GM19240 (cell line): ENCODE measurements at regions not wholly inside any gene's neighbourhood (a gene's known extent, or its start where the extent isn't known, plus 50 kb on each side); places are given as distances from the start of the nearest gene placed in this dataset.

ENCODE experiments used
- DNase-seq: peaks from one replicate; pipeline ENCODE4 v3.0.0; 2011; ENCODE audit warnings: low spot score; ENCODE audit not compliant: insufficient read length

- DNase-seq: no peak
These were observed 350.2 kb downstream of the FOXL1 start for GRCh38 chr16:86928523-86929011.

DNA sequence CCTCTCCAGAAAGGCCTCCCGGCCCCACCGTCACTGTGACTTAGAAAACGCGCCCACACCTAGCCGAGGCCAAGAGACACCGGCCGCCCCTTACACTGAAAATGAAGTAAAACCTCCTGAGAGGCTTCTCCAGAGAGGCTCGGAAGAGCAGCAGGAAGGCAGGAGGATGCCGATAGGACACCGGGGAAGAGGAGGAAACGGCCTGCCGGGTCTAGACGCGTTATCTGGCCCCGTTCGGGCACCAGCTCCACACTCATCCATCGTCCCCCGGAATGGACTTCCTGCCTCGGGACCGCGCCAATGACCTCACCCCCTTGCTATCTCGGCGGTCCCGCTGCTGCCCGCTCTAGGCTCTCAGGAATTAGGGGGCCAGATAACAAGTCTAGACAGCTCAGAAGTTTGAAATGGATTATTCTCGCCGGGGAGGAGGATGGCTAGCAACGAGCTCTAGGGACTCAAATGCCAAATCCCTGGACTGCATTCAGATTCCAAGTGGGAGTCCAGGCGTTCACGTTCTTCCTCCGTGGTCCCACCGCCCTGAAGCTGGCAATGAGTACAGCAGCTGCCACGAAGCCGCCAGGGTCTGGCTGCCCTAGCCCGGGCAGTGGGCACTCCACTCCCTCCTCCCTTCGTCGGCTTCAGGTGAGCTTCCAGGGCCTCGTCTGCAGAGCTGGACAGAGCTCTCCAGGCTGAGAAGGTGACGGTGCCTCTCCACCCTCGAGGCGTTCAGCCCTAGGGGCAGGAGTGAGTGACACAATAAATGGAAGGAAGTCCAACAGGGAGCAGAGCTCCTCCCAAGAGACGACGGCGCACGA, 350.9 kb downstream of the FOXL1 start:
- no peak for DNase-seq

DNA sequence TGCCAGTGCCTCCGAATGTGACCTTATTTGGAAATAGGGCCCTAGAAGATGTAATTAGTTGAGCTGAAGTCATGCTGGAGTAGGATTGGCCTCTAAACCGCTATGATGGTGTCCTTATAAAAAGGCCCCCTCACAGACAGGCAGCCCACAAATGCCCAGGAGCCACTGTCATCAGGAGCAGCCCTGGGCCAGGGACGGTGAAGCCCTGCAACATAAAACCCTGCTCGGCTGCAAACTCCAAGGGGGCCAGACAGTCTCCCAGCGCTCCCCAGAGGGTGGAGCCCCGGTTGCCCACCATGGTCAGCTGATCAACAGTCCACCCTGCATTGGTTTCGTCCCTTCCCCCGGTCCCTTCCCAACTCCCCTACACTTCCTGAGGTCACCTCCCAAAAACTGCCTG, 351.7 kb downstream of the FOXL1 start:
- no peak for DNase-seq

DNA sequence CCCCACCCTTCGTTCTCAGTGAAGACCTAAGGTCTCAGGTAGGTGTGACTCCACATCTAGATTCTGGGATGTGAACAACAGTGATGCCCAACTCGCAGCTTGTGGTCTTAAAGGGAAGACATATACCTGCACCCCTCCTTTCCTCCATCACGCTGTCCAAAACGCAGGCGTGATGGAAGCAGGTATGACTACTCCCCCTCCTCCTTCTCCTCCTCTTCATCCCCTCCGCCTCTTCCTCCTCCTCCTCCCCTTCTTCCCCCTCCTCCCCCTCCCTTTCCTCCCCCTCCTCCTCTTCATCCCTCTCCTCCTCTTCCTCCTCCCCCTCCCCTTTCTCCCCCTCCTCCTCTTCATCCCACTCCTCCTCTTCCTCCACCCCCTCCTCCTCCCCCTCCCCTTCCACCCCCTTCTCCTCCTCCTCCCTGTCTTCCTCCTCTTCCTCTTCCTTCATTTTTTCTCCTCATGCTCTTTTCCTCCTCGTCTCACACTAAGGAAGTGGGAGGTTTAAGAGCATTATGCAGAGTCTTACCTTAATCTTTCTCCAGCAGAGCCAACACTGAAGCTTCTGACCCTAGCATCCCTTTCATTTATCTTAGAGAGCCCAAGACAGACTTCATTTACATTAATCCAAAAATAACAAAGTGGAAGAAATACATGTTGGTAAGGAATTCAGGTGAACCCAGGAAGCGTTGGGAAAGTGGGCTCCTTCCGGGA, 352.5 kb downstream of the FOXL1 start:
- no peak for DNase-seq

- no peak for DNase-seq
These were observed 353.1 kb downstream of the FOXL1 start for GRCh38 chr16:86931410-86931941.

GRCh38 chr16:86932130-86932982, 354.0 kb downstream of the FOXL1 start:
- DNase-seq: no peak

- no peak for DNase-seq
These were observed 356.4 kb downstream of the FOXL1 start for GRCh38 chr16:86934581-86935375.

DNA sequence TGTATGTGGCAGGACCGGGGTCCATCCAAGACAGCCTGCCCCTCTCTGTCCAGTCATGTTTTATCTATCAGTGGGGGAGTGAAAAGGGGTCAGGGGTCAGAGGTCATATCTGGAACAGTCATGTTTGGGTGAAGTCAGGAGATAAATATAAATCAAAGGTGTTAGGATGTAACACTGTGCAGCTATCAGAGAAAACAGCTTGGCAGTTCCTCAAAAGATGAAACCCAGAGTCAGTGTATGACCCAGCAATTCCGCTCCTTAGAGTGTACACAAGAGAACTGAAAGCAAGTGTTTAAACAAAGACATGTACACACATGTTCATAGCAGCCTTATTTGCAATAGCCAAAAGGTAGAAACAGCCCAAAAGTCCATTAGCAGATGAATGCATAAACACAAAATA, 361.3 kb downstream of the FOXL1 start:
- DNase-seq: no peak

- no peak for DNase-seq
These were observed 363.4 kb downstream of the FOXL1 start for GRCh38 chr16:86941731-86942130.

DNA sequence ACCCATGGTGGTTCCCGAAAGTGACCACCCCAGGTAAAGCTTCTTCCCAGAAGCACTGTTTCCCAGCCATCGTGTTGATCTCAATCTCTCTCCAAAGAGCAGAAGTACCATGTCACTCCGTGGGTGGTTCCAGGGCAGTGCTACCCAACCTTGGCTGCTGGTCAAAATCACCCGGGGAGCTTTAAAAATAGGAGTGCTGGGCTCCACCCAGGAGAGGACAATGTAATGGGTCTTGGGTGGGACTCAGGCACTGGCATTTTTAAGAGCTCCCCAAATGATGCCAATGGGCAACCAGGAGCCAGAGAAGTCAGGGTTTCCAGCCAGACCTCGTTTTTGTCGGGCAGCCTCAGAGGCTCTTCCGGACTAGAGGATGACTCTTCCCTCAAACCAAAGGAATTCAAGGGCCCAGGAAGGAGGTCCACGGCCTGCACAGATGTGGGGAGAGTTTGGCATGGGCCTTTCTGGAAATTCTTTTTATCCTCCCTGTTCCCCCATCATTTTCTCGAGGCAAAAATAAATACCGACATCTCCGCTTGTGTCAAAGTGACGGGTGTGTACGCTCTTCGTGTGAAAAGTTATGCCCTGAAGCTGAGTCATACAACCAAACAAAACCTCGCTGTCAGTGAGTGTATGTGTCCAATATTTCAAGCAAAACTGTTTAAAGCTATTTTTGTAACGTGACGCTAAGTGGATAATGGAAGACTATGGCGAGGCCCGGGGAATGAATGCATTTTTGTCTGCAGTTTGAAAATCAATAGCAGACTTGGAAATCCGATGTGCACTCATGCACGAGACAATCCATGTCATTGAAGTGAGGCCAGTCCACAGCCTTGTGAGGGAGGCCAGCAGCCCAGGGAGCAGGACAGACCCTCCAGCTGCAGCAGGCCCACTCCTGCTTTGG, 364.1 kb downstream of the FOXL1 start:
- DNase-seq: no peak

GRCh38 chr16:86945166-86945900, 367.0 kb downstream of the FOXL1 start:
- no peak for DNase-seq

DNA sequence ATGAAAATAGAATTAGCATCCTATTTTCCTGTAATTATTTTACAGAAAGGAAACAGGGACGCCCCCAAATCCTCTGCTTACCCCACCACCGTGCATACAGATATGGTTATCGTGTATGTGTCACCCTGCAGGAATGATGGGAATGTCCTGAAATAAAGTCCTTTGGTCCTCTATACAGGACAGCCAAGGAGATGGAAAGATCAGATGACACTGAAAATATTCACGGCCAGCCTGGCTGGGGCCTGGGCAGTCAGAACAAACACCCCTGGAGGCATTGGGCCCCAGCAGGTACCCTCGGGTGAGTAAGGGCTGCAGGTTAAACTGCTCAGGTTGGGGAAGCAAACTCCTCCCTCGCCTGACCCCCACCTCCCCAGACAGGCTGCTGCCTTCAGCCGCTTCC, 368.0 kb downstream of the FOXL1 start:
- DNase-seq: no peak

DNA sequence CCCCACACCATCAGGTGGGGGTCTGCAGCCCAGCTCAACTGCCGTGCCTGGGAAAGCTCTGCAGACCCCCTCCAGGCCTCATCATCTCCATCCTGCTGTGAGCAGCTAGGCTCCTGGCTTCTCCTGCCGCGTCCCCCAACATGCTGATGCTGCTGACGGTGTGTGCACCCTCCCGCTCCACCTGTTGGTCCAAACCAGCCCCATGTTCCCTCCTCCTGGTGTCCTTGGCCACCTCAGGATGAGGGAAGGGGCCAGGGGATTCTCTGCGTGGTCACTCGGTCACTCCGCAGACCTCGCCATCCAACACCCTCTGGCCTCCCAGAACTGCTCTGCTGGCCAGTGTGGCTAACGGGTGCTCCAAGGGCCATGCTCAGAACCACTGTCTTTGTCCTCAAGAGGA, 368.6 kb downstream of the FOXL1 start:
- DNase-seq: no peak

- no peak for DNase-seq
These were observed 369.1 kb downstream of the C16orf95 start for GRCh38 chr16:86948046-86948445.

- no peak for DNase-seq
These were observed 368.1 kb downstream of the C16orf95 start for GRCh38 chr16:86949116-86949515.

DNA sequence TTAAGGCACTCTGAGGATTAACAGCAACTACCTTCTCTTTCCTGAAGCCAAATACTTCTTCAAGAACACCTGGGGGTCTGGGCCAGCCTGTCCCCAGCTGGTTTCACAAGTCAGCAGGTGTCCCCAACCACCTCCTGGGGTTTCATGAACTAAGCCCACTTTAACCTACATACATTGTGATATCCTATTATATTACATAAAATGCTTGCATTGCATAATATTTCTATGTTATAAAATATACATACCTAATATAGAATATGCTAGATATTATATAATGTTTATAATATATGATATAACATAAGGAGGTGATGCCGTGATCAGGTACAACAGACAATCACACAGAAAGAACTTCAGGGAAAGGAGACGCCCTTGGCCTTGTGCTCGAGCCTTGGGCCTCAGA, 367.6 kb downstream of the C16orf95 start:
- DNase-seq: no peak

GRCh38 chr16:86951041-86951822, 366.0 kb downstream of the C16orf95 start:
- DNase-seq: no peak
